Activated B cell treated with CpG ODN at 0.5 μM for 24 hours (primary cell): ENCODE measurements at regions not wholly inside any gene's neighbourhood (a gene's known extent, or its start where the extent isn't known, plus 50 kb on each side); places are given as distances from the start of the nearest gene placed in this dataset.

Experiments used
- ATAC-seq: fragments of 200-7000 bp; cut with Tn5 transposase; one replicate; pipeline ENCODE4 v1.10.0; 2021; ENCODE audit warnings: low read depth, mild to moderate bottlenecking, moderate library complexity
- CTCF ChIA-PET: fragments of 350-600 bp; sonication (Branson Sonifier 250); formaldehyde crosslinking; loops from one replicate; lab custom pipeline; 2021; ENCODE audit warnings: antibody characterized with exemption; lab: Charles Lee
- POLR2A ChIA-PET: fragments of 350-600 bp; sonication (Branson Sonifier 250); formaldehyde crosslinking; loops from one replicate; lab custom pipeline; 2021; ENCODE audit warnings: antibody characterized with exemption; lab: Charles Lee
- DNase-seq: peaks from one replicate; pipeline ENCODE4 v3.0.0; 2022
- H3K27ac Mint-ChIP-seq: one replicate; pipeline ENCODE4 v1.8.0; 2020; ENCODE audit warnings: mixed read lengths
- H3K27me3 Mint-ChIP-seq: one replicate; pipeline ENCODE4 v1.8.0; 2021; ENCODE audit warnings: mixed read lengths
- H3K36me3 Mint-ChIP-seq: one replicate; pipeline ENCODE4 v1.8.0; 2021; ENCODE audit warnings: low read depth, mixed read lengths
- H3K4me1 Mint-ChIP-seq: one replicate; pipeline ENCODE4 v1.8.0; 2021; ENCODE audit warnings: mixed read lengths
- H3K4me3 Mint-ChIP-seq: one replicate; pipeline ENCODE4 v1.8.0; 2020; ENCODE audit warnings: mild to moderate bottlenecking, mixed read lengths
- H3K9me3 Mint-ChIP-seq: one replicate; pipeline ENCODE4 v1.8.0; 2020; ENCODE audit warnings: mixed read lengths
- intact Hi-C: fragments of 100-400 bp; cut with micrococcal nuclease; formaldehyde crosslinking; loops from one replicate; pipeline ENCODE4 v1.15.1; 2024
- TF ChIP-seq, protein P1 (sequence below): fragments of 200-600 bp; IDR thresholded peaks from one replicate; pipeline ENCODE4 v1.8.0; 2022; ENCODE audit warnings: antibody characterized with exemption, mild to moderate bottlenecking

DNA sequence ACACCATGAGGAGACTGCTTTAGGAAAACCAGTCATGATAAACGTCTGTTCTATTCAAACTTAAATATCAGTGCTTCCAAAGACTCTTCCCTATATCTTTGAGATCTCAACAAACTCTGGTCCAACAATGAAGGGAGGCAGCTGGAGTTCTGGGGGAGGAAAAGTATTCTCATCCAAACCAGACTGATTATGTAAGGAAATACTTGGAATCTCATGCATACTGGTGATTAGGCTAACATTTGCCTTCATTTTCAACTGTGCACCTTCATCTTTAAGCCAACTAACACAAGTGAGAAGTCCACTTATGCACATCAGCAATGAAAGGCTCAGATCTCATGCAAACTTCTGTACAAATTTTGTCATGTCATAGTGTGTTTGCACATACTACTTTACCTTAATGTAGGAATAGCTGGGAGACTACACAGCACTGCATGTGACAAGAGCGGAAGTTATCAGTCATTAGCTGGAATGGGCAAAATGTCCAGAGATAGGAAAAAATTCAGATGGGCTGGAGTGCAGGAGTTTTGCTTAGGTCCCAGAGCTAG is 67.5 kb upstream of the STK17B start:
- Mint-ChIP-seq H3K9me3 (no peaks in the 10 kb centered on the region), H3K27ac (peak overlapping the region; percentile 100), H3K4me3 (no peak overlapping the region), H3K36me3 (no peaks in the 10 kb centered on the region), H3K4me1 (peaks cover 90% of the 10 kb centered on the region), H3K27me3 (no peaks in the 10 kb centered on the region)
- DNase-seq (no peak), ATAC-seq (no peak)
- ChIA-PET CTCF (interaction anchor here (0.9 to 1.7 kb wide), 5 partner anchors 18 to 76 kb away, joined by 3 to 7 read pairs (median 5); no protein-coding TSS in a partner anchor), POLR2A (interaction anchor here (0.9 to 15.8 kb wide), 14 partner anchors 9 to 107 kb away, joined by 3 to 543 read pairs (median 9); partner anchors contain the start of gene STK17B)
- intact Hi-C loops, result no loop called here
- TF ChIP-seq, protein P1, sequence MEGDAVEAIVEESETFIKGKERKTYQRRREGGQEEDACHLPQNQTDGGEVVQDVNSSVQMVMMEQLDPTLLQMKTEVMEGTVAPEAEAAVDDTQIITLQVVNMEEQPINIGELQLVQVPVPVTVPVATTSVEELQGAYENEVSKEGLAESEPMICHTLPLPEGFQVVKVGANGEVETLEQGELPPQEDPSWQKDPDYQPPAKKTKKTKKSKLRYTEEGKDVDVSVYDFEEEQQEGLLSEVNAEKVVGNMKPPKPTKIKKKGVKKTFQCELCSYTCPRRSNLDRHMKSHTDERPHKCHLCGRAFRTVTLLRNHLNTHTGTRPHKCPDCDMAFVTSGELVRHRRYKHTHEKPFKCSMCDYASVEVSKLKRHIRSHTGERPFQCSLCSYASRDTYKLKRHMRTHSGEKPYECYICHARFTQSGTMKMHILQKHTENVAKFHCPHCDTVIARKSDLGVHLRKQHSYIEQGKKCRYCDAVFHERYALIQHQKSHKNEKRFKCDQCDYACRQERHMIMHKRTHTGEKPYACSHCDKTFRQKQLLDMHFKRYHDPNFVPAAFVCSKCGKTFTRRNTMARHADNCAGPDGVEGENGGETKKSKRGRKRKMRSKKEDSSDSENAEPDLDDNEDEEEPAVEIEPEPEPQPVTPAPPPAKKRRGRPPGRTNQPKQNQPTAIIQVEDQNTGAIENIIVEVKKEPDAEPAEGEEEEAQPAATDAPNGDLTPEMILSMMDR, result no peak

DNA sequence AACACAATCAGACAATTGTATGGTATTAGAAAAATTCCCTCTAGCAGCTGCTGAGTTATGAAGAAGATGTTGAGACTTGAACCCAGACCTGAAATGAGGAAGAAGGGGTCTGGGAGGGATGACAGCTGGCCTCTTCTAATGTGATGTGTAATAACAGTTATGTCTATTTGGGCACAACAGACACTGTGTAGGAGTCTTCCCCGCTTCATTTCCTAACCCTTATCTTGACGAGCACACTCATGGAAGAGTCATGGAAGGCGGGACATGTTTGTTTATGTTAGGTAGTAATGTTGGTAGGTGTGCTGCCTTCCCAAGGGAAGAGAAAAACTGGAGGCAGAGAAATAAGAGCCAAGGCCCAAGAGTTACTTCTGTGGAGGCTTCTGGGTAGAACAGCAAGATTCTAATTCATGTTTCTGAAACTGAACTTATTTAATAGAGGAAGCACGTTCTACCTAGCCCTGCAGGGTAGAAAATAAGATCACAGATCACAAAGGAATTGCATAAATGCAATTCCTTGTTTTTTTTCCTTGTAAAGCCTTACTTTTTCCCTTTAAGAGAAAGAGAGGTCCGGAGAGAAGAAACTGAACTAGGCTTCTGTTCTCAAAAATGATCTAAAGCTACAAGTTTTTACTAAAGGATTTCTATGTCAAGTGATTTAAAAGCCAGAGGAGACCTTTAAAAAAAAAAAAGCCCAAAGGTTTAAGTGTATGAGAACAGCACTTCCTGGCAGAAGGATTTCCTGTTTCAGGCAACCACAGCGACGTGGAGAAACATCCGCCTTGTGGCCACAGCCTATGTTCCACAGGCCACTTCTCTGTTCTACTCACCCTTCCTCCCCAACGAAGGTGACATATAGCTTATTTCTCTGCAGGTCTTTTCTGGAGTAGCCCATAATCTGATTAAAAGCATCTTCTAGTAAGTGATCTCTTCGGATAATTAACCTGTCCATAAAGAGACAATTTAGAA is 68.5 kb upstream of the STK17B start:
- CTCF ChIA-PET, result interaction anchor here (0.8 to 2.8 kb wide), 10 partner anchors 10 to 161 kb away, joined by 3 to 23 read pairs (median 5); partner anchors contain the start of gene STK17B
- intact Hi-C loops, result loop anchor here (1.0 to 10.0 kb wide), 3 partner anchors 90 to 965 kb away; no protein-coding TSS in a partner anchor

DNA sequence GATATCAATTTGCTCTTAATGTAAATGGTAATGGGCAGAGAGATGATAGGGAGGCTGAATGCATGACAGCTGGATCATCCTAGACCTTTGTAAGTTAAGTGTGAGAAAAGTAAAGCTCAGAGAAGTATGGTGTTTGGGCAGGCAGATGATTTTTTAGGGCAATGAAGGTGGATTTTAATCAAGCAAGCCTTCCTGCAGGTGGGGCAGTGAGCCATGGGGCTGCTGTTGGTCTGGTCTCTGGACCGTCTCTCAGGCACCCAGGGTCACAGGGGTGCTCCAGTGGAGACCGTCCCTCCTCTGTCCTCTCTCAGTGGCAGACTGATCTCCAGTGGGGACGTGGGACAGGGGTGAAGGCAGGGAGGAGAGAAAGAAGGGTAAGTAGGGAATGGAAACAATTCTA is 69.8 kb upstream of the STK17B start:
- ChIA-PET POLR2A (interaction anchor here (1.3 to 15.8 kb wide), 11 partner anchors 8 to 584 kb away, joined by 5 to 543 read pairs (median 17); partner anchors contain the start of genes SLC39A10 and STK17B), CTCF (interaction anchor here (0.7 to 2.8 kb wide), 11 partner anchors 11 to 163 kb away, joined by 3 to 23 read pairs (median 5); partner anchors contain the start of gene STK17B)
- no peaks in the 10 kb centered on the region for H3K27me3 Mint-ChIP-seq
- peak overlapping the region; percentile 33 for H3K4me3 Mint-ChIP-seq
- DNase-seq, result no peak
- H3K4me1 Mint-ChIP-seq, result peaks cover 90% of the 10 kb centered on the region
- TF ChIP-seq, protein P1, result no peak
- H3K36me3 Mint-ChIP-seq, result no peaks in the 10 kb centered on the region
- H3K27ac Mint-ChIP-seq, result peak overlapping the region; percentile 100
- no peak for ATAC-seq
- intact Hi-C loops, result loop anchor here (10.0 kb wide), 2 partner anchors 894 to 964 kb away; no protein-coding TSS in a partner anchor
- H3K9me3 Mint-ChIP-seq, result no peaks in the 10 kb centered on the region

More for the DNA sequence above, 68.5 kb upstream of the STK17B start:
- POLR2A ChIA-PET, result interaction anchor here (0.5 to 15.8 kb wide), 23 partner anchors 9 to 1054 kb away, joined by 3 to 543 read pairs (median 5); partner anchors contain the start of gene STK17B
- ATAC-seq (peak; percentile 61), DNase-seq (peak; percentile 67)
- Mint-ChIP-seq H3K36me3 (no peaks in the 10 kb centered on the region), H3K9me3 (no peaks in the 10 kb centered on the region), H3K4me1 (peaks cover 89% of the 10 kb centered on the region), H3K4me3 (peak overlapping the region; percentile 41), H3K27ac (peak overlapping the region; percentile 100), H3K27me3 (no peaks in the 10 kb centered on the region)
- TF ChIP-seq, protein P1, result no peak

DNA sequence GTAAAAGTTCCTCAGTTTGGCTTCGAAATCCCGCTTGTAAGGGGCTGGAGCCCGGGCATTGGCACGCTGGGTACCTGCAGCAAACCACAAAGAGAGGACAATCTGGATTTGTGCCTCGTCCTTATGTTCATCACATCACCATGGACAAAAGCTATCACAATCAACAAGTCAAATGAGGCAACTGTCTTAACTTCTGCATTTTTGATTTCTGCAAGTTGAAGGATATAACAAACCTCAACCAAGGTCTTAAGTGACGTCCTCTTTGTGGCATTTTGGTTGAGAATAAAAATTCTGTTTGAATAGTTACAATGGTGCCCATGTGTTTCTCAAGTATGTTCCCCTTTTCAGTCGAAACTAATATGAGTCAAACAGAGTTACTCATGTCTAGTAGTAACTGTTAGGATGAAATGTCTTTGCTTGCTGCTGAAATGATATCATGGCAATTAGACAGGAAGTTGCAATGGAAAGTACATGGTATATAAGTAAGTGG is 70.8 kb upstream of the STK17B start:
- Mint-ChIP-seq H3K27me3 (no peaks in the 10 kb centered on the region), H3K36me3 (no peaks in the 10 kb centered on the region), H3K9me3 (no peaks in the 10 kb centered on the region), H3K4me1 (peaks cover 82% of the 10 kb centered on the region), H3K27ac (peak overlapping the region; percentile 100), H3K4me3 (peak overlapping the region; percentile 79)
- ChIA-PET POLR2A (interaction anchor here (0.5 to 15.8 kb wide), 14 partner anchors 9 to 800 kb away, joined by 3 to 543 read pairs (median 8); partner anchors contain the start of genes SLC39A10 and STK17B), CTCF (interaction anchor here (0.6 to 2.8 kb wide), 6 partner anchors 22 to 164 kb away, joined by 3 to 23 read pairs (median 4); no protein-coding TSS in a partner anchor)
- intact Hi-C loops, result loop anchor here (1.0 to 10.0 kb wide), 13 partner anchors 21 to 963 kb away; partner anchors contain the start of gene STK17B
- ATAC-seq (peak; percentile 75), DNase-seq (peak; percentile 51)
- TF ChIP-seq, protein P1, result no peak
